ENCODE measurements at regions not wholly inside any gene's neighbourhood (a gene's known extent, or its start where the extent isn't known, plus 50 kb on each side); places are given as distances from the start of the nearest gene placed in this dataset.

GRCh38 chr20:62536871-62537401 is 61.1 kb upstream of the GATA5 start:
- no TSS peak for BruUV-seq (replicated peaks)
- ATAC-seq (ENCODE audit: low read depth): peak; percentile 60
- in situ Hi-C loops (cut with MboI; ENCODE audit: low sequenced_read_pairs): no loop called here

More at GRCh38 chr20:62536871-62537401, 61.1 kb upstream of the GATA5 start:
- dilution Hi-C loops (cut with HindIII; ENCODE audit: low sequenced_read_pairs, unreplicated experiment): no loop called here
- no peak overlapping the region for H3K4me2 ChIP-seq (ENCODE audit: low read depth, low read length)
- no peak for TF ChIP-seq RFX5 (IDR thresholded peaks at IDR 0.05; ENCODE audit: low read depth, low read length)
- no peak for TF ChIP-seq CHD1 (IDR thresholded peaks at IDR 0.05; ENCODE audit: low read depth, low read length)
- TF ChIP-seq RCOR1 (IDR thresholded peaks at IDR 0.05; ENCODE audit: insufficient replicate concordance, low read length): no peak
- no peak for TF ChIP-seq FOS (IDR thresholded peaks at IDR 0.05; ENCODE audit: low read depth, low read length)
- TF ChIP-seq USF2 (IDR thresholded peaks at IDR 0.05; ENCODE audit: low read depth, low read length): no peak
- TF ChIP-seq BHLHE40 (IDR thresholded peaks at IDR 0.05; ENCODE audit: low read depth, low read length): no peak
- no peak for TF ChIP-seq RAD21 (IDR thresholded peaks at IDR 0.05; ENCODE audit: low read length)
- no peak for TF ChIP-seq CEBPB (IDR thresholded peaks at IDR 0.05; ENCODE audit: low read depth, low read length)
- TF ChIP-seq POLR2A (IDR thresholded peaks at IDR 0.05; ENCODE audit: low read depth, low read length): no peak
- TF ChIP-seq MXI1 (IDR thresholded peaks at IDR 0.05; ENCODE audit: borderline replicate concordance, low read depth, low read length): no peak
- no peak for TF ChIP-seq SMC3 (IDR thresholded peaks at IDR 0.05; ENCODE audit: low read depth, low read length)
- TF ChIP-seq MAFK (IDR thresholded peaks at IDR 0.05; ENCODE audit: low read depth, low read length): no peak
- TF ChIP-seq NFE2L2 (IDR thresholded peaks at IDR 0.05; ENCODE audit: low read depth, low read length): no peak
- TF ChIP-seq, protein P1, sequence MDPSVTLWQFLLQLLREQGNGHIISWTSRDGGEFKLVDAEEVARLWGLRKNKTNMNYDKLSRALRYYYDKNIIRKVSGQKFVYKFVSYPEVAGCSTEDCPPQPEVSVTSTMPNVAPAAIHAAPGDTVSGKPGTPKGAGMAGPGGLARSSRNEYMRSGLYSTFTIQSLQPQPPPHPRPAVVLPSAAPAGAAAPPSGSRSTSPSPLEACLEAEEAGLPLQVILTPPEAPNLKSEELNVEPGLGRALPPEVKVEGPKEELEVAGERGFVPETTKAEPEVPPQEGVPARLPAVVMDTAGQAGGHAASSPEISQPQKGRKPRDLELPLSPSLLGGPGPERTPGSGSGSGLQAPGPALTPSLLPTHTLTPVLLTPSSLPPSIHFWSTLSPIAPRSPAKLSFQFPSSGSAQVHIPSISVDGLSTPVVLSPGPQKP (IDR thresholded peaks at IDR 0.05; ENCODE audit: borderline replicate concordance, low read depth, low read length): no peak
- TF ChIP-seq, protein P2, sequence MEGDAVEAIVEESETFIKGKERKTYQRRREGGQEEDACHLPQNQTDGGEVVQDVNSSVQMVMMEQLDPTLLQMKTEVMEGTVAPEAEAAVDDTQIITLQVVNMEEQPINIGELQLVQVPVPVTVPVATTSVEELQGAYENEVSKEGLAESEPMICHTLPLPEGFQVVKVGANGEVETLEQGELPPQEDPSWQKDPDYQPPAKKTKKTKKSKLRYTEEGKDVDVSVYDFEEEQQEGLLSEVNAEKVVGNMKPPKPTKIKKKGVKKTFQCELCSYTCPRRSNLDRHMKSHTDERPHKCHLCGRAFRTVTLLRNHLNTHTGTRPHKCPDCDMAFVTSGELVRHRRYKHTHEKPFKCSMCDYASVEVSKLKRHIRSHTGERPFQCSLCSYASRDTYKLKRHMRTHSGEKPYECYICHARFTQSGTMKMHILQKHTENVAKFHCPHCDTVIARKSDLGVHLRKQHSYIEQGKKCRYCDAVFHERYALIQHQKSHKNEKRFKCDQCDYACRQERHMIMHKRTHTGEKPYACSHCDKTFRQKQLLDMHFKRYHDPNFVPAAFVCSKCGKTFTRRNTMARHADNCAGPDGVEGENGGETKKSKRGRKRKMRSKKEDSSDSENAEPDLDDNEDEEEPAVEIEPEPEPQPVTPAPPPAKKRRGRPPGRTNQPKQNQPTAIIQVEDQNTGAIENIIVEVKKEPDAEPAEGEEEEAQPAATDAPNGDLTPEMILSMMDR (conservative IDR thresholded peaks at IDR 0.05; ENCODE audit: low read depth, low read length): no peak
- no peak for TF ChIP-seq MAZ (IDR thresholded peaks at IDR 0.05; ENCODE audit: borderline replicate concordance, low read depth, low read length)
- H3K79me1 ChIP-seq (ENCODE audit: low read depth in 1 of 2, low read length in 2 of 2): no peaks in the 10 kb centered on the region
- no peak overlapping the region for H3K23ac ChIP-seq (ENCODE audit: low read depth, low read length)
- H3K4me3 ChIP-seq (ENCODE audit: insufficient read depth, low read depth, low read length): no peak overlapping the region
- no peak overlapping the region for H4K8ac ChIP-seq (ENCODE audit: low read depth in 2 of 2, low read length in 2 of 2)
- no peak overlapping the region for H4K91ac ChIP-seq (ENCODE audit: insufficient read depth, low read depth, low read length)
- H2AK9ac ChIP-seq (replicated peaks; ENCODE audit: low read depth, low read length, poor library complexity): no peak overlapping the region
- no peaks in the 10 kb centered on the region for H3K4me1 ChIP-seq (ENCODE audit: control insufficient read depth, insufficient read depth, low read length)
- H3K4ac ChIP-seq (ENCODE audit: low read depth, low read length): no peak overlapping the region
- H3K18ac ChIP-seq (ENCODE audit: low read depth, low read length): no peak overlapping the region
- ChIA-PET POLR2A (ENCODE audit: unreplicated experiment) (no interaction called here), CTCF (no interaction called here)
- no peak overlapping the region for H2BK20ac ChIP-seq (ENCODE audit: low read depth, low read length)
- H4K20me1 ChIP-seq (ENCODE audit: insufficient read depth, low read length): no peaks in the 10 kb centered on the region; the same call in 1 of the 2 replicates
- intact Hi-C loops (cut with micrococcal nuclease): no loop called here
- H3K9ac ChIP-seq (ENCODE audit: low read depth, low read length): no peak overlapping the region
- no peak overlapping the region for H2AFZ ChIP-seq (replicated peaks; ENCODE audit: low read length, poor library complexity)
- H2BK15ac ChIP-seq (ENCODE audit: low read depth, low read length): no peak overlapping the region
- no peak overlapping the region for H2BK5ac ChIP-seq (ENCODE audit: low read depth, low read length, poor library complexity, severe bottlenecking)
- H3K9me1 ChIP-seq (ENCODE audit: insufficient read depth, low read length): no peaks in the 10 kb centered on the region
- H3K27me3 ChIP-seq (ENCODE audit: control insufficient read depth, insufficient read depth, low read length): peaks cover 54% of the 10 kb centered on the region
- no peaks in the 10 kb centered on the region for H3K9me3 ChIP-seq (ENCODE audit: control insufficient read depth, insufficient read depth, low read length)
- H3K14ac ChIP-seq (replicated peaks; ENCODE audit: low read depth, low read length): no peak overlapping the region
- H2BK120ac ChIP-seq (ENCODE audit: low read depth, low read length): no peak overlapping the region
- no peak overlapping the region for H2AK5ac ChIP-seq (ENCODE audit: low read depth, low read length)
- peak; percentile 12 for DNase-seq
- no peaks in the 10 kb centered on the region for H3K36me3 ChIP-seq (ENCODE audit: control insufficient read depth, insufficient read depth, low read length)
- H3K27ac ChIP-seq (ENCODE audit: insufficient read depth, low read length): no peak overlapping the region
- H4K5ac ChIP-seq (ENCODE audit: low read depth, low read length): no peak overlapping the region
- no peak overlapping the region for H3K56ac ChIP-seq (ENCODE audit: extremely low read depth, insufficient read depth, low read length)
- WGBS, 2 experiments (ENCODE audit: extremely low coverage in 2 of 2, insufficient read length in 1 of 2): no CpG with 5 or more reads among the region's 16 CpGs

Measured in IMR-90 (cell line).